HG03378 (cell line): ENCODE measurements at regions not wholly inside any gene's neighbourhood (a gene's known extent, or its start where the extent isn't known, plus 50 kb on each side); places are given as distances from the start of the nearest gene placed in this dataset.
"Not testable (repeated sequence)": the region's sequence is repeated elsewhere in the genome, so short reads cannot be mapped to it uniquely, and the experiment has no call there.

Experiments used
- ATAC-seq: cut with Tn5 transposase; IDR thresholded peaks from one replicate; pipeline ENCODE4 v1.9.1; 2021; ENCODE audit warnings: mild to moderate bottlenecking, moderate library complexity; ENCODE audit not compliant: unreplicated experiment

- no peak for ATAC-seq
These were observed 70.5 kb upstream of the PTCH1 start for GRCh38 chr9:95587021-95587964.

GRCh38 chr9:95586326-95586725 is 69.6 kb upstream of the PTCH1 start:
- no peak for ATAC-seq

DNA sequence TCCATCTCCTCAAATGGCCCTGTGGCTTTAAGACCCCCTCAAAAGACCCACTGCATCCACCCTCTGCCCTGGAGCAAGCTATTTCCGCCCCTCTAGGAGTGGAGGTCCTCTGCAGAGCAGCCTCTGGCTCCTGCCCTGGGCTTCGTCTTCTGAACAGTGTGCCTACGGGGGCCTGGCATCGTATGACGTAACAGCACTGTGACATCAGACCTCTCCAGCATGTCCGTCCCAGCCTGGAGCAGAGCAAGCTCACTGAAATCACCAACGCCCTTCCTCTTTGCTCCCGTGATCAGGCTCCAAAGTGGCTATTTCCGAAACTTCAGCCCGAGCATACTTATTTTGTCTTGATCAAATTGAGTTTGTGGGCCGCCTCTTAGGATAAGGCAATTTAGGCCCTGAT is 69.1 kb upstream of the PTCH1 start:
- ATAC-seq = no peak

DNA sequence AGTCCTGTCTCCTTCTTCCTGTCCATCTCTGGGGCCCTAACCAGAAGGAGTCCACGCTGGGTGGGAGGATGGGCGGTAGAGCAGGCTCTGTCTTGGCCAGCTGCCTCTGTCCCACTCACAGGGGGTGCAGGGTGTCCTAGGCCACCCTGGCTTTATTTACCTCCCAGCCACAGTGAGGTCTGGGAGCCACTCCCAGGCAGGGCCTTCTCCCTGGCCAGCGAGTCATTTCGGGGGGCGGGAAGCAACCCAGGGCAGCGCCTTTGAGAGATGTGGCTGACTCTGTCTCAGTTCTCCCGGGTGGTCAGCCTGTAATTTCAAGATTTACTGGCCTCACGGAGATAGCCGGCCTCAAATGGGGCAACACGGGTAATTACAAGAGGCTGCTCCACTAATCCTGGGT is 67.4 kb upstream of the PTCH1 start:
- no peak for ATAC-seq

DNA sequence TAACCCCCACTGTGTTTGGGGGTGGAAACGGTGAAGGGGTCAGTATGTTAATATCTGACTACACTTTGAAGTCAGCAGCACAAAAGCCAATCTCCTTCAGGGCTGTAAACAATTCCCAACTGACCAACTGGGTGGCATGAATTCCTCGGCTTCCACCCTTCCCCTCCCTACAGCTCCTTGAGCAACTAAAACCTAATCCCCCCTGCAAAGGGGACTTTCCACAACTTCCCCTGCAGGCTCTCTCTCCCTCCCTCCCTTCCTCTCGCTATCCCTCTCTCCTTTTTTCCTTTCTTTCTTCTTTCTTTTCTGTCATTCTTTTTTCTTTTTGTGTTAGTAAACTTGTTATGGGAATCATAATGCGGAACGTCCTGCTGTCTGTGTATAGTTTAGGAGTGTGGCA is 65.1 kb upstream of the PTCH1 start:
- ATAC-seq = no peak

DNA sequence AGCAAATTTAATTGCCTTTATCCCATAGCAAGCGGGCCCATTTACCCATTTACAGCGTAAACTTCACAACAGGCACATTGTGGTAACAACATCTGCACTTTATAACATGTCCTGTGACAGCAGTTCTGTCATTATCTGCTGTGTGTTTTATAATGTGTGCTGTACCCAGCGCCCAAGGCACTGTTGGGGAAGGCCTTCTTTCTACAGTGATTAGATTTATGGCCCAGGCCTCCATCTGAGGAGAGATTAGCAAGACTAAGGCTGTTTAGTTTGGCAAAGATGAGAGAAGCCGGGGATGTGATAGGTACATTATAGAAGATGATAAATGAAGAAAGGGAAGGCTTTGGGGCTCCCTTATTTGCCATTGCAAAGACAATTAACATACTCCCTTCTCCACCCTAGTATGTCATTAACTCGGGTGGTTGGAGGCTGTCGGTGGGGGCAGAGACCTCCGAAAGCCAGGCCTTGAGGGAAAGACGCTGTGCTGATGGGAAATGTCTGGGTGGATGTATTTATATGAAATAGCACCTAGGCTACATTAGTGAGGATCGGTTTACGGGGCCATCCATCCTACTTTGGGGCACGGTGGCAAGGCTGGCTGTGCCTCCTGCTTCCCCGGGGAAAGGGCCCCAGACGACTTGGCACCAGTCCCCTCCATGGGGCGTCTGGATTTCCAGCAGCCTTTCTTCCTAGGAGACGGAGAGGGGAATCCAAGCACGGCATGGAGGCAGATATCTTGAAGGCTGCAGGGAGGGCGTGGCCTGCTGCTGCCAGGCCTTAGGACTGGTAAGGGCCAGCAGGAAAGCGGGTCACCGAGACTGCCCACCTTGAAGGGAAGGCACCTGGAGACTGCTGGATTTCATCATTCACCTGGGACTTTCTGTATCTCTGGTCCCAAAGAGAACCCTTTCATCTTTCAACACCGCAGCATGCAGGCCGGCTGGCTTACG is 64.3 kb upstream of the PTCH1 start:
- ATAC-seq = no peak

DNA sequence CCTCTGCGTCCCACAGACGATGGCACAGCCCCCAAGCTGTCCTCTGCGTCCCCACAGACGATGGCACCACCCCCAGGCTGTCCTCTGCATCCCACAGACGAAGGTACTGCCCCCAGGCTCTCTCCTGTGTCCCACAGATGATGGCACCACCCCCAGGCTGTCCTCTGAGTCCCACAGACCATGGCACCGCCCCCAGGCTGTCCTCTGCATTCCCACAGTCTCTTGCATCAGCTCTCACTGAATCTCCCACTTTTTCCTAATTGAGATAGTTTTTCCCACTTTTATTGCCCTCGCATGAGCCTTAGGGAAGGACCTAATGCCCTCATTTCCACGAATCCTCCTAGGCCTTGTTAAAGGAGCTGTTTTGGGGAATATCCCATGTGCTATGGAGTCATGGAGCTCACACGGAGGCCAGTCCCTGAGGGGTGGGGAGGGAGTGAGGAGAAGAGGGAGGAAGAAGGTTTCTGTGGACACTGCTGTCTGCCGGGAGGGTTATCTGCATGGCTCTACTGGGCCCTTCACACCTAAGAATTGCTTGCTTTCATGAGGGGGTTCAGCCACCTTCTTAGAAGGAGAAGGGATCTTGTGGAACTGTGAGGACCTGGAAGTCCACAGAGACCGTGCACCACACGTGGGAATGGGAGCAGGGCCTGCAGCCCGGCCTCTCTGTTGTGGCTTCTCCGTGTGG is 58.2 kb upstream of the PTCH1 start:
- no peak for ATAC-seq

DNA sequence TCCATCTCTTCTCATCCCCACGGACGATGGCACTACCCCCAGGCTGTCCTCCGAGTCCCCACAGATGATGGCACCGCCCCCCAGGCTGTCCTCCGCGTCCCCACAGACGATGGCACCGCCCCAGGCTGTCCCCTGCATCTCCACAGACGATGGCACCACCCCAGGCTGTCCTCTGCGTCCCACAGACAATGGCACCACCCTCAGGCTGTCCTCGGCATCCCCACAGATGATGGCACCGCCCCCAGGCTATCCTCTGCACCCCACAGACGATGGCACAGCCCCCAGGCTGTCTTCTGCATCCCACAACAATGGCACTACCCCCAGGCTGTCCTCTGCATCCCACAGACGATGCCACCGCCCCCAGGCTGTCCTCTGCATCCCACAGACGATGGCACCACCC is 57.4 kb upstream of the PTCH1 start:
- ATAC-seq = no peak

DNA sequence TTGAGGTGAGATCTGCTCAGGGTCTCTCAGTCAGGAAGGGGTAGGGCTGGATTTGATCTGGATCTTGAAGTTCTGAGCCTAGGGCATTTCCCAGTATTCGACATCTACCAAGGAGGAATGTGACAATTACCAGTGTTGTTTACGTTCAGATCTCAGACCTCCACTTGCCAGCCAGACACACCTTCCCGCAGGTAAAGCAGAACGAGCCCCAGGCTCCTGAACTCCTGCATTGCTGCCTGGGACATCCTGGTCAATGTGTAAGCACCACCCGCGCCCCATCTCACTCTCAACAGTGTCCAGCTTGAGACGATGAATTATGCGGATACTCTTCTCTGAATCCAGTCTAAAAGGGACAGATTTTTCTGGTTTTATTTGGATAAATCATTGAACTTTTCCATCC is 56.7 kb upstream of the PTCH1 start:
- ATAC-seq = no peak

DNA sequence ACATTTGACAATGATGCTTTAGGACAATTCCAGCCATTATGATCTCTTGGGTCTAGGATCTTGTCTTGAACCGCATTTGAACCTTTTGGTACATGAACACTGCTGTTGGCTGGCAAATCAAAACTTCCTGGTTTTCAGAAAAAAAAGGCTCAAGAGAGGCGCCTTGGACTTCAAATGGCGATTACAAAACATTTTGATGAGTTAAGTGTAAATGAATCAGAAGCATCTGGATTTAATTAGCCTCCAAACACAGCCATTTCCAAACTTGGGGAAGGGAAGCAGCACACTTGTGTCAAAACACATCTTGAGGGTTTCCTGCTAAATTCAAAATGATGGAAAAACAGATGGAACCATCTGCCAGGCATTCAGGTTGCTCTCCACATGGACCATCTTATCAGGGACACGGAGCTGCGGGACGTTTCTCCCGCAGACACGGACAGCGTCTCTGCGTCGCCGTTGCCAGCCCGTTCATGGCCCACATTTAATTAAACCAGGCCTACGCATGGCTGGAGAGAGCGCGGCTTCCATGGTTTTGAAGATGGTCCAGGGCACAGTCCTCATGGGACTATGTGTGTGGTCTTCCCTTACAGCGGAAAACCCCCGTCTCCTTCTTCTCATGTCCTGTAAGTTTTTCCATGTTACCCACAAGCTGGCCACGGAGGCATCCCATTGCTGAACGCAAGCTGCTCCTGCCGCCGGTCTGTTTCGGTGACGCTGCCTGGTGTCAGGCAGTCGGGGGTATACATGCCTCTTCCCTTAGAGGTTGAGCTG is 55.8 kb upstream of the PTCH1 start:
- no peak for ATAC-seq

DNA sequence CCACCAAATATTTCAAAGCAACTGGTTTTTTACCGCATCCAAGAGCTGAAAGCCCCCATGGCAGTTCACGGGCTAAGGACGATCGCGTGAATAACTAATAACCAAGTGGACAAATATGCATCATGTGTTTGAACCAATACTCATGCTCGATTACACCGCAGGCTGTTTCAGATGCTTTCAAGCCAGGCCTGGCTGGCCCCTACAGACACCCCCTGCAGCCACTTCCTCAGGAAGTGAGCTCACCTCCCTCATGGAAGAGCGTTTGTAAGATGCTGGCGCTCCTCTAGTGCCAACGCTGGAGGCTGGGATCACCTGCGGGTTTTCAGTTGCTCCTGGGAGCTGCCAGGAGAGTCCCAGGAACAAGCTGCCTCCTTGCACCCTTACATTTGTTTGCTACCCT is 53.9 kb upstream of the PTCH1 start:
- ATAC-seq = no peak

DNA sequence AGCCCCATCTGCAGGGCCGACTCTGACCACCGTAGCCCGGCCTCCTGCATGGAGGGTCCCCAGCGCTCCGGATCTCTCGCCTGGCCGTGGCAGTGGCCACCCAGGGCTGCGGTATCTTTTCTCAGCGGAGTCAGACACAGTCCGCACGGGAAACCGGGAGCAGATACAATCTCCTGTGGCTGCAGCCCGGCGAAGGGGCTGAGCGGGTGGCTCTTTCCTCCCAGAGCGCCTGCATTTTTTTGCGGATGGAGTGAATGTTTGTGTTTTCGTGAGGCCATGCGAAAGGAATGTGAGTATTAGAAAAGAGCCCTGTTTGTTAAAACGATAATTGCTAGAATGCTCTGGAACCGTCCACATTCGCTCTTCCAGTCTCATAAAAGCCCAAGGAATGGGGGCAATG is 53.4 kb upstream of the PTCH1 start:
- ATAC-seq = no peak

GRCh38 chr9:95568735-95569134 is 52.0 kb upstream of the PTCH1 start:
- not testable (repeated sequence) for ATAC-seq
